Memory B cell (primary cell): ENCODE measurements at regions not wholly inside any gene's neighbourhood (a gene's known extent, or its start where the extent isn't known, plus 50 kb on each side); places are given as distances from the start of the nearest gene placed in this dataset.

ENCODE experiments used
- ATAC-seq: fragments of 150-1000 bp; cut with Tn5 transposase; 2 replicates; pipeline ENCODE4 v1.10.0; 2021; ENCODE audit warnings: low read depth, mild to moderate bottlenecking, moderate library complexity
- DNase-seq, 2 donors: peaks; one replicate each; pipeline ENCODE4 v3.0.0; 2022; ENCODE audit warnings: low spot score in 2 of 2
- H3K27ac Mint-ChIP-seq: one replicate; pipeline ENCODE4 v1.8.0; 2022; ENCODE audit warnings: mild to moderate bottlenecking, moderate library complexity, mixed read lengths
- H3K27me3 Mint-ChIP-seq: one replicate; pipeline ENCODE4 v1.8.0; 2022; ENCODE audit warnings: mixed read lengths
- H3K36me3 Mint-ChIP-seq: one replicate; pipeline ENCODE4 v1.8.0; 2022; ENCODE audit warnings: mild to moderate bottlenecking, mixed read lengths
- H3K4me1 Mint-ChIP-seq: one replicate; pipeline ENCODE4 v1.8.0; 2022; ENCODE audit warnings: mixed read lengths
- H3K4me3 Mint-ChIP-seq: one replicate; pipeline ENCODE4 v1.8.0; 2022; ENCODE audit warnings: mild to moderate bottlenecking, moderate library complexity, mixed read lengths
- H3K9me3 Mint-ChIP-seq: one replicate; pipeline ENCODE4 v1.8.0; 2022; ENCODE audit warnings: mixed read lengths

DNA sequence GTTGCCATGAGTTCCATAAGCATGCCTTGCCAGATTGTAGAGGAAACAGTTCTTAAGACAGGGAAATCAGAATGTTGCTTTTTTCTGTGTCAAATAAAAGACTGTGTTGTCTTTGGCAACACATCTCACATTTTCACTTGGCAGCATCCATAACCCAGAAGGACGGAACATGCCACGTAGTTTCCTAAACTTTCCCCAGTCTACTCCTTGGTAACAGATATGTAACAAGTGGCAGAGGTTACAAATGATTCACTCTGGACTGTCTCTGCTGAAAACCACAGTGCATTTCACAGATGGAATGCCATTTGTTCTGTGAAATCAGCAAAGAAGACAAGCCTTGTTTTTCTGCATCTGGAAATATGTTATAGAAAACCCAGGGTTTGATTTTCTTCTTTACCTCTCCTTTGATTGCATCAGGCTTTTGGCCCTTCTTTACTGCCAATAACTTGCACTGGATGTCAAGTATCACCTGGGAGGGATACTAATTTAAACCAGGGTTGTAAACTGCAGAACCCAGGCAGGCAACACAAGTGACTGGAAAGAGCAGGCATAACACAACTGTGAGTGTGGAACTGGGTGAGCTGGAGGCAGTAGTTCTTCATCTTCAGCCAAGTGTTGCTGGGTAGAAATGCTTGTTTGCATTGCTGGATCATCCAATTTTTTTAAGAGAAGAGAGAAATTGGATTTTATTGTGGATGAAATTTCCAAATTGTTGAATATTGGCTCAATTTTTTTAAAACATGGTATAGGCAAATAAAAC is 124.4 kb upstream of the FOXB1 start:
- Mint-ChIP-seq H3K4me1 (peaks cover 3% of the 10 kb centered on the region), H3K27me3 (peaks cover 20% of the 10 kb centered on the region), H3K36me3 (no peaks in the 10 kb centered on the region), H3K9me3 (peaks cover 2% of the 10 kb centered on the region), H3K27ac (no peak overlapping the region), H3K4me3 (no peak overlapping the region)
- DNase-seq (no peak), ATAC-seq (no peak)

DNA sequence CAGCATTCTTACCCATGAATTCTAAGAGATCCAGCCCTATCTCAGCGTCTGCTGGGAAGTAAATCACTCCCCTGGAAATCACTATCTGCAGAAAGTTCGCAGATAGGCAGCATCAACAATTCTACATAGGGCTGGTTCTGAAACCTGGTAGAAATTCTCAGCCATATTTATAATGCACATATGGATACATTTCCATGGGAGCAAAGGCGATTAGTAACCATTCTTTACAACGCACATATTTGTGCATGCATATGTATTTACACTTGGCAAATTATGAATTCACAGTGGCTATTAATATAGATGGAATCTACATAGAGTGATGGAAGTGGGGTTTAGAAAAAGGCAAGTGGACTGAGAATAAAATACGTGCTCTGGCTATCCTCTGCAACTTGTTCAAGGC is 128.0 kb upstream of the FOXB1 start:
- DNase-seq (no peak), ATAC-seq (no peak)
- no peaks in the 10 kb centered on the region for H3K36me3 Mint-ChIP-seq
- no peak overlapping the region for H3K27ac Mint-ChIP-seq
- no peak overlapping the region for H3K4me3 Mint-ChIP-seq
- peaks cover 14% of the 10 kb centered on the region for H3K27me3 Mint-ChIP-seq
- peaks cover 2% of the 10 kb centered on the region for H3K9me3 Mint-ChIP-seq
- H3K4me1 Mint-ChIP-seq = peaks cover 3% of the 10 kb centered on the region

DNA sequence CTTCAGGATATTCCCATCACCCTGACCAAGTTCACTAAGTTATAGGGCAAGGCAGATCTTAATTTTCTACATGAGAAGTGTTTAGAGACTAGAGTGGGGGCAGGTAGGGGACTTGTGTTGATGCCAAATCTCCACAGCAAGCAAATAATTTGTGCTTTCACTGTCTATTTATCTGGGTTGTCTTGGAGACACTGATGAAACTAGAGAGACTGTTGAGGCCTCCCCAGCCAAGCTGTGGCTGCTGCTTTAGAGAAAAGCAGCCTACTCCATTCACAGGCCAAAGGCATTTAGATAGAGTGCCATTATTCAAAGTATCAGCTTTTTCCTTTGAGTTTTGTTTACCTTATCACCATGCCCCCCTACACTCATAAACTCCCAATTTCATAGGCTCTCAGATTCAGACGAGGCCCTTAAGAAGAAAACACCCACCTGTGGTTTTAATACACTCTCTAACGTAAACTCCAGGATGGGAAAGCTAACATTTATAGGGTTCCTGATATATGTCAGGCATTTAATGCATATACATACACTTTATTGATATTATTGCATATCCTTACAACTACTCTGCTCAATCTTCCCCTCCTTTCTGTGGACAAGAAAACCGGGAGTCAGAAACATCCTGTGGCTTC is 130.4 kb upstream of the FOXB1 start:
- Mint-ChIP-seq H3K4me1 (peaks cover 3% of the 10 kb centered on the region), H3K36me3 (no peaks in the 10 kb centered on the region), H3K27me3 (peaks cover 8% of the 10 kb centered on the region), H3K4me3 (no peak overlapping the region), H3K9me3 (peaks cover 2% of the 10 kb centered on the region), H3K27ac (no peak overlapping the region)
- no peak for ATAC-seq
- DNase-seq = no peak

DNA sequence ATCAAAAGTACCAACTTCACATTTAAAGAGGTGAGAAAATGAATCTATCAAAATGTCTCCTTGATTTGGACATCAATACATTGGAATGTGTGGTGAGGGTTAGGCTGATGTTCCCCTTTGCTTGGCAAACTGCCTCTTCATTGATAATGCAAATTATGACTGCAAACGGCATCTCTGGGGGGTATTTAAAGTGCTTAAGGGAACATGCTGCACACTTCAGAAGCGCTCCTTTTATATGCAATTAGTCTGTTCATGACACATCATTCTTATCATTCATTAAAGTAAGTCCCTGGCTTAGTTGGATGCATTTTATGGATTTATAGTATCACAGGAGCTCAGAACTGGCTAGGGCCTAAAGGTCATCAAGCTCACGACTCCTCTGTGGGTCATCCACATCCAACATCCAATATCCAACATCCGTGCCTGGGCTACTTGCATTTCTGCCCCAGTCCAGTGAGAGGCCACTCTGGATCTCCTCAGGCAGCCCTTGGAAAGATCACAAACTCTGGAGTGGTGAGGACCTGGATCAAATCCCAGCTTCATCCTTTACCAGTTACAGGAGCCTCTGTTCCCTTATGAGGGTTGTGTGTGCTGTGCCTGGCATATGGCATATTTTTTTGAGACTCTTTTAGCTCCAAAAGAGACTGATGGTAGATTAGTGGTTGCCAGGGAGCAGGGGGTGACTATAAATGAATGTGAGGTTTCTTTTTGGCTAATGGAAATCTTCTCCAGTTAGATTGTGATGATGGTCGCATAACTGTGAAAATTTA is 136.8 kb upstream of the FOXB1 start:
- no peak overlapping the region for H3K4me3 Mint-ChIP-seq
- H3K36me3 Mint-ChIP-seq = no peaks in the 10 kb centered on the region
- ATAC-seq = no peak
- no peaks in the 10 kb centered on the region for H3K9me3 Mint-ChIP-seq
- H3K27ac Mint-ChIP-seq = no peak overlapping the region
- H3K4me1 Mint-ChIP-seq = no peaks in the 10 kb centered on the region
- DNase-seq = no peak
- H3K27me3 Mint-ChIP-seq = peaks cover 6% of the 10 kb centered on the region

DNA sequence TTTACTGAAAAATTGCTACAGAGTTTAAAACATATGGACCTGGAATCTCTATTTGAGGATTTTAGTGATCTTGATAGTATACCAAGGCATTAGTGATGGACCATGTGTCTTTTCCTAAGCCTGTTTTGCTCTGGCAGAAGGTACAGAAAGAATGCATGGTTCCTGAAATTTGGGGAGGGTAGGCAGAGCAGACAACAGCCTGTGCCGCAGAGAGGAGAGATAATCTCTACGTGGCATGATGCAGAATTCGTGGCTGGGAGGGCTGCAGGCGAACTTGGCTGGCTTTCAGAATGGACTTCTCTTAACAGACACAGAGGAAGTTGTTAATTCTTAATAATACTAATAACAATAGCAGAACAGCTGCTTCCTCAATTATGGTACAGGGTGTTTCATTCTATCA is 137.5 kb upstream of the FOXB1 start:
- ATAC-seq = no peak
- DNase-seq = no peak
- H3K27ac Mint-ChIP-seq = no peak overlapping the region
- no peak overlapping the region for H3K4me3 Mint-ChIP-seq
- H3K4me1 Mint-ChIP-seq = no peaks in the 10 kb centered on the region
- no peaks in the 10 kb centered on the region for H3K36me3 Mint-ChIP-seq
- peaks cover 8% of the 10 kb centered on the region for H3K27me3 Mint-ChIP-seq
- no peaks in the 10 kb centered on the region for H3K9me3 Mint-ChIP-seq

DNA sequence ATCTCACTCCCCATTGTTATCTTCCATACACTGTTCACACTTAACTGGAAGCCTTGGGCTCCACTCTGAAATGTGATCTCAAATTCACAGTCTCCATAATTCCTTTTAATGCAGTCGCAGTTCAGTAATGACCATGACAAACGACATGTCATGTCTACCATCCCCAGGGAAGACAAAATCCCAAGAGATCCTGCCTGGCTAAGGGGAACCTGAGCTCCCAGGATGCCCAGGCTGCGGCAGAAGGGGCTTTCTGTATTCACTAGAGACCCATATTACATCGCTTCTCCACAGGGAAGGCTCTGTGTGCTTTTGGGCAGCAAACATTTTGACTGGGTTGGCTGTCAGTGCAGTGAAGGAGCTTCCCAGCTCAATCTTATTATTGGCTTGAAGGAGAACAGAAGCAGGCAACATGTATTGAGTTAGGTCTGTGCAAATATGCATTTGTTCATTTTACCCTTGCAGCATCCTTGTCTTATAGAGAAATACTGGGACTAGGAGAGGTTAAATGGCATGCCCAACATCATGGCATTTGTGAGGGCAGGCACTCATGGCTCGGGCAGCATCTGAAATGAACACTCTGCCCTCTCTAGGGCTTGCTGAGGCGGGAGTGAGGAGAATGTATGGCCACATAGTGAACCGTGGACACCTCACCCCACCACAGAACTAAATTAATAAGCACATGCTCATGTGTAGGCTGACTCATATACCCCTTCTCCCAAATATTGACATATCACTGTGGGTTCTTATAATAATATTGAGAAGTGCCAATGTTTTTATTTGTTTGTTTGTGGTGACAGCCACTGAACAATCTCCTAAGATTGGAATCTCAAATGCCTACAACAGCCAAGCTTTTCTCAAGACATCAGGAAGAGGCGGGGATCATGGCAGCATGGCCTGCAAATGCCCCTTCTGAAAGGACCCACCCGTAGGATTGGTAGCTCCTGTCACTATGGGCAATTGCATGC is 141.6 kb upstream of the FOXB1 start:
- Mint-ChIP-seq H3K27ac (no peak overlapping the region), H3K9me3 (no peaks in the 10 kb centered on the region), H3K4me3 (no peak overlapping the region), H3K36me3 (no peaks in the 10 kb centered on the region), H3K27me3 (peaks cover 7% of the 10 kb centered on the region), H3K4me1 (no peaks in the 10 kb centered on the region)
- ATAC-seq (no peak), DNase-seq (no peak)

DNA sequence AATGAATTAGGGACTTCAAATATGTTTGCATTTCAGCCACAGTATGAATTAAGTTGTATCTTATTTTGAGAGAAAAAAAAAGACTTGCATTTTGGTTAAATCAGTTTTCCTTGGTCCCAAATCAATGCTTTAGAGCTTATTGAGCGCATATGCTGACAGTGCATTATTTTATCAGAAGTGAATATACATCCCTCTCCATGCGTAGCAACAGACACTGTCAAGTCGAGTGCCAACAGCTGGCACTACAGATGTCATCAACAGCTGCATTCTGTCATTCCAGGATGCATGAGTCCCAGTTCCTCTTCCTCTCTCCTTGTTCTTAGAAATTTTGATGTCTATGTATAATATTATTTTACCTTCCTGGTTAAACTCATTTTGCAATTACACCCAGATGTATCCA is 156.1 kb upstream of the FOXB1 start:
- no peak for ATAC-seq
- Mint-ChIP-seq H3K4me3 (no peak overlapping the region), H3K9me3 (no peaks in the 10 kb centered on the region), H3K36me3 (no peaks in the 10 kb centered on the region), H3K27me3 (peaks cover 12% of the 10 kb centered on the region), H3K27ac (no peak overlapping the region), H3K4me1 (no peaks in the 10 kb centered on the region)
- DNase-seq = no peak

DNA sequence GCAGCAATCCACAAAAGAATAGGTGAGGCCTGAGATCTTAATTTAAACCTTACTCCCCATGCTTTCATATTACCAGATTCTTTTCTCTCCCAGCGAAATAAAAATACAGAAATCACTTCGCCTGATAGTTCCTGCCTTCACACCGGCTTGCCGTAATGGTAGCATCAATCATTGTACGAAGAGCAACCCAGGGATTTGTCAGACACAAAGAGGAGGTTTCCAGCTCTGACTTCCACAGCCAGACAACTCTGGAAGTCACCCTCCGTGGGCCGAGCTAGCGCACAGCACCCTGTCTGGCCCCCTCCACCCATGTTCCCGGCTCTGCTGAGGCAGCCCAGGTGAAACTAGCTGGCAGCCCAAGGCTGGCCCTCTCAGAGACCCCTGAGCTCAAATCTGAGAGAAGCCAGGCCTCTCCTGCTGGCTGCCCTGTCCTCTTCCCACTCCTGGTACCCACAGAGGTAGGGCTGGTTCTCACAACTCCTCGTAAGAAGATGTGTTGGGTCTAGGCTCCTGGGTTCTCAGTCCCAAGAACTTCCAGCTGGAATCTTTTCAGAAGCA is 156.9 kb upstream of the BNIP2 start:
- DNase-seq (no peak), ATAC-seq (no peak)
- Mint-ChIP-seq H3K4me3 (no peak overlapping the region), H3K36me3 (no peaks in the 10 kb centered on the region), H3K27ac (no peak overlapping the region), H3K4me1 (no peaks in the 10 kb centered on the region), H3K27me3 (peaks cover 14% of the 10 kb centered on the region), H3K9me3 (no peaks in the 10 kb centered on the region)

DNA sequence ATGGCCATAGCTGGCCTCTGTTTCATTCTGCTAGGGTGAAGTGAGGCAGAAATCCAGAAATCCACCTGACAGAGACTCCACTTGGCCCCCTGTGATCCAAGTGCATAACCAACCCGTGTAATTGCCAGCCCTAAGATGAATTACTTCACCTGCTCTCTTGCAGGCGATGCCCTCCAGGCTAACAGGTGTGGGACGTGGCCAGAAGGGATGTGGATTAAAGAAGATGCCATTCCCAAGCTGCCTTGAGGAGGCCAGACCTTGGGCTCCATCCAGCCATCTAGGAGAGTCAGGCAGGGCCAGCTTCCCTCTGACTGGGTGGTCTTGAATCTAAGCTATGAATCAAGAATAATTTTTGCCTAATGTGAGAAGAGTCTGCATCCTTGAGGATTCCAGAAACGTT is 154.5 kb upstream of the BNIP2 start:
- Mint-ChIP-seq H3K9me3 (no peaks in the 10 kb centered on the region), H3K4me3 (no peak overlapping the region), H3K27me3 (peaks cover 15% of the 10 kb centered on the region), H3K27ac (no peak overlapping the region), H3K4me1 (no peaks in the 10 kb centered on the region), H3K36me3 (no peaks in the 10 kb centered on the region)
- DNase-seq = no peak
- ATAC-seq = no peak

DNA sequence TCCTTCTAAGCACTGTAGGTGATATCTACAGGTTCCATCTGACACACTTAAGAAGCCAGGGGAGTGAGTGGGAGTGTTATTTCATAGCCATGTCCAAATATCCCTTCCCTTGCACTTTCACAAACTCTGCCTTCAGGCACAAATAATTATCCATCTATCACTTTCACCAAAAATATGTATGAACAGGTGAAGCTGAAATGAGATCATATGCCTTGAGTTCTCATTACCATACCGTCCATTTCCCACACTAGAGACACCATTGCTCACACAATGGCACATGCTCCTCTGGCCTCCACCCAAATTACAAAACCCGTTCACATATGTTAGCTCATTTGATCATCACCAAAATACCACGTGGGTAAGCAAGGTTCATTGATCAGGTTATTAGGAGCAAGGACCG is 151.9 kb upstream of the BNIP2 start:
- no peaks in the 10 kb centered on the region for H3K36me3 Mint-ChIP-seq
- H3K9me3 Mint-ChIP-seq = no peaks in the 10 kb centered on the region
- no peaks in the 10 kb centered on the region for H3K4me1 Mint-ChIP-seq
- no peak overlapping the region for H3K27ac Mint-ChIP-seq
- DNase-seq (no peak), ATAC-seq (no peak)
- peaks cover 18% of the 10 kb centered on the region for H3K27me3 Mint-ChIP-seq
- H3K4me3 Mint-ChIP-seq = no peak overlapping the region

DNA sequence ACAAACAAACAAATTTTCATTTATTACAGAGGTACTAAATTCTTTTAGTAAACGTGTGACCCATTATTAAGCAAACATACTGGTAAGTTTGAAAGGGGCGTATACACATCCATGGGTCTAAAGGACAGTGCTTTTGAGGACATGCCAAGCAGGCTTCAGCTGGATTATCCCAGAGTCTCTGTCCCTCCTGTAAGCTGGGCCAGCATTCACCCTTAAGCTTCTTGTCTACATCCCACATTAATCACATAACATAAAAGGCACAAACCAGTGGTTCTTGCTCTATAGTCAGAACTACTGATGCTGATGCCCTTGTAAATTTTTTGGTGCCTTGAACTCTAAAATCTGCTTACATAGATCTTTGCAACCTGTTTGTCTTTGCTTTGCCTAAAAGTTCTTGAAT is 150.8 kb upstream of the BNIP2 start:
- ATAC-seq = no peak

DNA sequence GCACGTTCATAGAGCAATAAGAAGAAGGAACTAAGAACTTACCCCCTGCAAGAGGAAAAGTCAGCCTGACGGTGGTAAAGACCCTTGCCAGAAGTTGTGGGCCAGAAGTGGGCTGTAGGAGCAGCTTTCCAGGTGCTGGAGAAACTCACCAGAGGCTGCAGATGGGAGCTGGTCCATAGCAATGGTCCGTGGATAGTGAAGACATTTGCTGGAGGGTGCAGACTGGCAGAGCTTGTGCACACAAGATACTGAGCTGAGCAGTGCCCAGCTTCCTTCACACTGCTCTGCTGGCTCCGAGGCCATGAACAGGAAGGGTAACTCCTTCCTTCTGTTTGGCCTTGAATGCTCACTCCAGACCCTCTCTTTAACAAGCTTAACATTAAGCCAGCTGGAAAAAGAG is 149.8 kb upstream of the BNIP2 start:
- ATAC-seq (no peak), DNase-seq (no peak)
- H3K9me3 Mint-ChIP-seq = no peaks in the 10 kb centered on the region
- H3K36me3 Mint-ChIP-seq = no peaks in the 10 kb centered on the region
- H3K4me3 Mint-ChIP-seq = no peak overlapping the region
- peaks cover 13% of the 10 kb centered on the region for H3K27me3 Mint-ChIP-seq
- no peaks in the 10 kb centered on the region for H3K4me1 Mint-ChIP-seq
- no peak overlapping the region for H3K27ac Mint-ChIP-seq

More for the DNA sequence above, 150.8 kb upstream of the BNIP2 start:
- Mint-ChIP-seq H3K9me3 (no peaks in the 10 kb centered on the region), H3K4me1 (no peaks in the 10 kb centered on the region), H3K27me3 (peaks cover 15% of the 10 kb centered on the region), H3K4me3 (no peak overlapping the region), H3K27ac (no peak overlapping the region), H3K36me3 (no peaks in the 10 kb centered on the region)
- DNase-seq = no peak

DNA sequence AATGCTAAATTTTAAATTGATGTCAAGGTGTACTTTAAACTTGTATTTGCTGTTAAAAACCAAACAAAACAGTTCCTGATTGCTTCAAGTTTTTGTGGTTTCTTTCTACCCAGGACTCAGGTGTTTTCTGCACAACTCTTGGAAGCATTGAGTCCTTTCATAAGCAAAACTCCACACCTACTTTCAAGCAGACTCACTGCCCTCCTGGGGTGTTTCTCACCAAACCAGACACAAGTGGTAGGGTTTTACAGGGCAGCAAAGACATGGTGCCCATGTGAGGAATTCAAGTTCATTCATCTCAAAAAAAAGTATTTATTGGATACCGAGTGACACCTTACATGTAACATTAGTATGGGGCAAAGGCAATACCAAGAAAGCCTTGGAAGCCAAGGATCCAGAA is 146.7 kb upstream of the BNIP2 start:
- no peak overlapping the region for H3K4me3 Mint-ChIP-seq
- peaks cover 9% of the 10 kb centered on the region for H3K27me3 Mint-ChIP-seq
- no peaks in the 10 kb centered on the region for H3K4me1 Mint-ChIP-seq
- ATAC-seq (no peak), DNase-seq (no peak)
- H3K36me3 Mint-ChIP-seq = no peaks in the 10 kb centered on the region
- H3K27ac Mint-ChIP-seq = no peak overlapping the region
- H3K9me3 Mint-ChIP-seq = no peaks in the 10 kb centered on the region
